Astrocyte (in vitro differentiated cells and primary cell): ENCODE measurements at regions not wholly inside any gene's neighbourhood (a gene's known extent, or its start where the extent isn't known, plus 50 kb on each side); places are given as distances from the start of the nearest gene placed in this dataset.

Experiments
- EZH2 ChIP-seq: IDR thresholded peaks from 2 replicates; pipeline ENCODE4 v1.6.1; 2012; ENCODE audit warnings: mild to moderate bottlenecking, low read length, inconsistent platforms; ENCODE audit not compliant: insufficient read depth
- TF ChIP-seq, protein P1 (sequence below): IDR thresholded peaks from 2 replicates; pipeline ENCODE4 v1.5.1; 2011; ENCODE audit warnings: low read depth, mild to moderate bottlenecking, inconsistent platforms, low read length, moderate library complexity; ENCODE audit not compliant: insufficient read depth

GRCh38 chr22:47775191-47775590 is 1012.7 kb downstream of the TBC1D22A start:
- TF ChIP-seq, protein P1, sequence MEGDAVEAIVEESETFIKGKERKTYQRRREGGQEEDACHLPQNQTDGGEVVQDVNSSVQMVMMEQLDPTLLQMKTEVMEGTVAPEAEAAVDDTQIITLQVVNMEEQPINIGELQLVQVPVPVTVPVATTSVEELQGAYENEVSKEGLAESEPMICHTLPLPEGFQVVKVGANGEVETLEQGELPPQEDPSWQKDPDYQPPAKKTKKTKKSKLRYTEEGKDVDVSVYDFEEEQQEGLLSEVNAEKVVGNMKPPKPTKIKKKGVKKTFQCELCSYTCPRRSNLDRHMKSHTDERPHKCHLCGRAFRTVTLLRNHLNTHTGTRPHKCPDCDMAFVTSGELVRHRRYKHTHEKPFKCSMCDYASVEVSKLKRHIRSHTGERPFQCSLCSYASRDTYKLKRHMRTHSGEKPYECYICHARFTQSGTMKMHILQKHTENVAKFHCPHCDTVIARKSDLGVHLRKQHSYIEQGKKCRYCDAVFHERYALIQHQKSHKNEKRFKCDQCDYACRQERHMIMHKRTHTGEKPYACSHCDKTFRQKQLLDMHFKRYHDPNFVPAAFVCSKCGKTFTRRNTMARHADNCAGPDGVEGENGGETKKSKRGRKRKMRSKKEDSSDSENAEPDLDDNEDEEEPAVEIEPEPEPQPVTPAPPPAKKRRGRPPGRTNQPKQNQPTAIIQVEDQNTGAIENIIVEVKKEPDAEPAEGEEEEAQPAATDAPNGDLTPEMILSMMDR: no peak
- TF ChIP-seq EZH2: no peak
